ENCODE measurements at regions not wholly inside any gene's neighbourhood (a gene's known extent, or its start where the extent isn't known, plus 50 kb on each side); places are given as distances from the start of the nearest gene placed in this dataset.

DNA sequence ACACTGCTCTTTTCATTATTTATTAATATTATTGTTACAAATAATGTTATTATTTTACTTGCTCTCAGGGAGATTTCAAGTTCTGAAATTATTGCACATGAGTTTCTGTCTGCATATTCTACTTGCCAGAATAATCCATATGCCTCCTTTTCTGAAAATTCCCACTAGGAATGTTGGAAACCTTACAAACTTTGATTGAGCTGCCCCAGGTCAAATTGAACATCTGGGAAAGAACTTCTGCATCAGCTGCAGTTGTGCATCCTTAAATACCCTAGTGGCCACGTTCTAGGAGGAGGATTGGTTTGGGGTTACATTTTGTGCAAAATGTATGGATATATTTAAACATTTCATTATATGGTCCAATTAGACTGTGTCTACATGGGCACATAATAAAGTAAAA is 1302.7 kb upstream of the PIK3C3 start:
- Histone ChIP-seq H3K36me3 (ENCODE audit: control insufficient read depth in 2 of 2, insufficient read depth in 2 of 2, low read length in 1 of 2) (no peaks in the 10 kb centered on the region), H3K4me2 (ENCODE audit: control insufficient read depth, insufficient read depth) (no peak overlapping the region), H3K4me3 (no peak overlapping the region), H4K20me1 (ENCODE audit: control insufficient read depth, insufficient read depth) (no peaks in the 10 kb centered on the region), H3K27ac (ENCODE audit: control insufficient read depth, insufficient read depth) (no peak overlapping the region), H3K79me2 (ENCODE audit: control insufficient read depth, insufficient read depth, low read length) (no peaks in the 10 kb centered on the region), H3K27me3 (replicated peaks in 1 of 2; ENCODE audit: control insufficient read depth in 2 of 2, insufficient read depth in 2 of 2, low read length in 1 of 2) (no peaks in the 10 kb centered on the region), H3K9ac (ENCODE audit: control insufficient read depth, insufficient read depth, low read length) (no peak overlapping the region), H3K9me3 (replicated peaks; ENCODE audit: control insufficient read depth, insufficient read depth, low read length) (no peaks in the 10 kb centered on the region), H2AFZ (ENCODE audit: control insufficient read depth, low read depth, low read length) (no peak overlapping the region), H3K4me1 (ENCODE audit: control insufficient read depth, insufficient read depth, low read length) (no peaks in the 10 kb centered on the region)
- ChIA-PET CTCF (no interaction called here), POLR2A (no interaction called here), SMC1A (ENCODE audit: uncharacterized antibody, unreplicated experiment) (no interaction called here), RAD21 (ENCODE audit: unreplicated experiment) (no interaction called here)
- in situ Hi-C loops (cut with MboI), result no loop called here
- no peak for FAIRE-seq
- BruUV-seq (replicated peaks), result no TSS peak
- no peak for ATAC-seq
- TF ChIP-seq JUND (IDR thresholded peaks at IDR 0.05; ENCODE audit: low read depth, low read length), result no peak
- no peak for TF ChIP-seq YBX1 (IDR thresholded peaks at IDR 0.05)
- TF ChIP-seq, protein P1, sequence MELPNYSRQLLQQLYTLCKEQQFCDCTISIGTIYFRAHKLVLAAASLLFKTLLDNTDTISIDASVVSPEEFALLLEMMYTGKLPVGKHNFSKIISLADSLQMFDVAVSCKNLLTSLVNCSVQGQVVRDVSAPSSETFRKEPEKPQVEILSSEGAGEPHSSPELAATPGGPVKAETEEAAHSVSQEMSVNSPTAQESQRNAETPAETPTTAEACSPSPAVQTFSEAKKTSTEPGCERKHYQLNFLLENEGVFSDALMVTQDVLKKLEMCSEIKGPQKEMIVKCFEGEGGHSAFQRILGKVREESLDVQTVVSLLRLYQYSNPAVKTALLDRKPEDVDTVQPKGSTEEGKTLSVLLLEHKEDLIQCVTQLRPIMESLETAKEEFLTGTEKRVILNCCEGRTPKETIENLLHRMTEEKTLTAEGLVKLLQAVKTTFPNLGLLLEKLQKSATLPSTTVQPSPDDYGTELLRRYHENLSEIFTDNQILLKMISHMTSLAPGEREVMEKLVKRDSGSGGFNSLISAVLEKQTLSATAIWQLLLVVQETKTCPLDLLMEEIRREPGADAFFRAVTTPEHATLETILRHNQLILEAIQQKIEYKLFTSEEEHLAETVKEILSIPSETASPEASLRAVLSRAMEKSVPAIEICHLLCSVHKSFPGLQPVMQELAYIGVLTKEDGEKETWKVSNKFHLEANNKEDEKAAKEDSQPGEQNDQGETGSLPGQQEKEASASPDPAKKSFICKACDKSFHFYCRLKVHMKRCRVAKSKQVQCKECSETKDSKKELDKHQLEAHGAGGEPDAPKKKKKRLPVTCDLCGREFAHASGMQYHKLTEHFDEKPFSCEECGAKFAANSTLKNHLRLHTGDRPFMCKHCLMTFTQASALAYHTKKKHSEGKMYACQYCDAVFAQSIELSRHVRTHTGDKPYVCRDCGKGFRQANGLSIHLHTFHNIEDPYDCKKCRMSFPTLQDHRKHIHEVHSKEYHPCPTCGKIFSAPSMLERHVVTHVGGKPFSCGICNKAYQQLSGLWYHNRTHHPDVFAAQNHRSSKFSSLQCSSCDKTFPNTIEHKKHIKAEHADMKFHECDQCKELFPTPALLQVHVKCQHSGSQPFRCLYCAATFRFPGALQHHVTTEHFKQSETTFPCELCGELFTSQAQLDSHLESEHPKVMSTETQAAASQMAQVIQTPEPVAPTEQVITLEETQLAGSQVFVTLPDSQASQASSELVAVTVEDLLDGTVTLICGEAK (IDR thresholded peaks at IDR 0.05; ENCODE audit: borderline replicate concordance), result no peak
- TF ChIP-seq TCF12 (IDR thresholded peaks at IDR 0.05; ENCODE audit: low read depth, low read length), result no peak
- no peak for TF ChIP-seq PAX8 (IDR thresholded peaks at IDR 0.05)
- no peak for TF ChIP-seq KAT2A (conservative IDR thresholded peaks at IDR 0.05; ENCODE audit: control insufficient read depth, low read depth, low read length)
- TF ChIP-seq TAF1 (IDR thresholded peaks at IDR 0.05; ENCODE audit: borderline replicate concordance, low read depth, low read length), result no peak
- no peak for TF ChIP-seq CREM (IDR thresholded peaks at IDR 0.05; ENCODE audit: low read depth)
- no peak for TF ChIP-seq CTCF (IDR thresholded peaks at IDR 0.05 in 2 of 3, conservative IDR thresholded peaks at IDR 0.05 in 1 of 3; ENCODE audit: control insufficient read depth in 2 of 3, extremely low read depth in 1 of 3, insufficient read depth in 1 of 3, low read depth in 3 of 3, low read length in 3 of 3)
- 0% methylated on average over 1 of the region's 1 CpG for WGBS (ENCODE audit: insufficient coverage, insufficient replicate concordance, low lambda C conversion rate, missing lambda C conversion rate)
- intact Hi-C loops (cut with micrococcal nuclease; ENCODE audit: unreplicated experiment), result no loop called here
- no peak for DNase-seq (ENCODE audit: low read depth, low spot score)

All from GM12878 (cell line).